Left ventricle myocardium inferior (tissue), 1 donor: ENCODE measurements at regions not wholly inside any gene's neighbourhood (a gene's known extent, or its start where the extent isn't known, plus 50 kb on each side); places are given as distances from the start of the nearest gene placed in this dataset.

ENCODE experiments used
- DNase-seq: peaks from one replicate; pipeline ENCODE4 v3.0.0-alpha.2; 2020
- H3K27ac ChIP-seq: fragments of 200-600 bp; replicated peaks from 2 replicates; pipeline ENCODE4 v1.8.0; 2021
- H3K27me3 ChIP-seq: fragments of 200-600 bp; 2 replicates; pipeline ENCODE4 v1.8.0; 2021; ENCODE audit warnings: low read depth
- H3K36me3 ChIP-seq: fragments of 200-600 bp; 2 replicates; pipeline ENCODE4 v1.8.0; 2021
- H3K4me1 ChIP-seq: fragments of 200-600 bp; 2 replicates; pipeline ENCODE4 v1.8.0; 2021
- H3K4me3 ChIP-seq: fragments of 200-600 bp; 2 replicates; pipeline ENCODE4 v1.8.0; 2021; ENCODE audit warnings: mild to moderate bottlenecking, moderate library complexity
- H3K9me3 ChIP-seq: fragments of 200-600 bp; replicated peaks from 2 replicates; pipeline ENCODE4 v1.8.0; 2021
- intact Hi-C: fragments of 100-400 bp; cut with micrococcal nuclease; formaldehyde crosslinking; loops from one replicate; pipeline ENCODE4 v1.11.0; 2022
- TF ChIP-seq, protein P1 (sequence below): fragments of 200-600 bp; IDR thresholded peaks from 2 replicates; pipeline ENCODE4 v1.8.0; 2021; ENCODE audit warnings: antibody characterized with exemption, mild to moderate bottlenecking, borderline replicate concordance
- donor health status: DM: no; HTN: yes; CAD: no; lungs with severe emphysema.

DNA sequence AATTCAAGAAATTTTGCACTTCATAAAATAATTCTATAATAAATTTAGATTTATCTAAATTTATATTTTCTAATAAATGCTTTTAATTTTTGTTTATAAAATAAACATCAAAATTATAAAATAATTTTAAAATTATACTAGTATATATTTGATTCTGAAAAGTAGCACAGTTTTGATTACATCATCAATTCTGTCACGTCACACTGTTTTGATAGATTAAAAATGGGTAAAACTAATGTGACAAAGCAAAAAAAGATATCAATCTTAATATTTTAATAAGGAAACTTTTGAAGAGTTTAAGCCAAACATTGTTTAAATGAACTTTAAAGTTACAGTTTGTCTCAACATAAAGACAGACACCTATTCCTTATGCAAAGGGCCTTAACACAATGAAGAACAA, 1001.8 kb downstream of the KCNT2 start:
- Histone ChIP-seq H3K36me3 (no peaks in the 10 kb centered on the region), H3K27me3 (no peaks in the 10 kb centered on the region), H3K4me3 (no peak overlapping the region), H3K27ac (no peak overlapping the region), H3K4me1 (no peaks in the 10 kb centered on the region), H3K9me3 (peaks cover 40% of the 10 kb centered on the region)
- no peak for DNase-seq
- TF ChIP-seq, protein P1, sequence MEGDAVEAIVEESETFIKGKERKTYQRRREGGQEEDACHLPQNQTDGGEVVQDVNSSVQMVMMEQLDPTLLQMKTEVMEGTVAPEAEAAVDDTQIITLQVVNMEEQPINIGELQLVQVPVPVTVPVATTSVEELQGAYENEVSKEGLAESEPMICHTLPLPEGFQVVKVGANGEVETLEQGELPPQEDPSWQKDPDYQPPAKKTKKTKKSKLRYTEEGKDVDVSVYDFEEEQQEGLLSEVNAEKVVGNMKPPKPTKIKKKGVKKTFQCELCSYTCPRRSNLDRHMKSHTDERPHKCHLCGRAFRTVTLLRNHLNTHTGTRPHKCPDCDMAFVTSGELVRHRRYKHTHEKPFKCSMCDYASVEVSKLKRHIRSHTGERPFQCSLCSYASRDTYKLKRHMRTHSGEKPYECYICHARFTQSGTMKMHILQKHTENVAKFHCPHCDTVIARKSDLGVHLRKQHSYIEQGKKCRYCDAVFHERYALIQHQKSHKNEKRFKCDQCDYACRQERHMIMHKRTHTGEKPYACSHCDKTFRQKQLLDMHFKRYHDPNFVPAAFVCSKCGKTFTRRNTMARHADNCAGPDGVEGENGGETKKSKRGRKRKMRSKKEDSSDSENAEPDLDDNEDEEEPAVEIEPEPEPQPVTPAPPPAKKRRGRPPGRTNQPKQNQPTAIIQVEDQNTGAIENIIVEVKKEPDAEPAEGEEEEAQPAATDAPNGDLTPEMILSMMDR, result no peak
- intact Hi-C loops, result no loop called here

DNA sequence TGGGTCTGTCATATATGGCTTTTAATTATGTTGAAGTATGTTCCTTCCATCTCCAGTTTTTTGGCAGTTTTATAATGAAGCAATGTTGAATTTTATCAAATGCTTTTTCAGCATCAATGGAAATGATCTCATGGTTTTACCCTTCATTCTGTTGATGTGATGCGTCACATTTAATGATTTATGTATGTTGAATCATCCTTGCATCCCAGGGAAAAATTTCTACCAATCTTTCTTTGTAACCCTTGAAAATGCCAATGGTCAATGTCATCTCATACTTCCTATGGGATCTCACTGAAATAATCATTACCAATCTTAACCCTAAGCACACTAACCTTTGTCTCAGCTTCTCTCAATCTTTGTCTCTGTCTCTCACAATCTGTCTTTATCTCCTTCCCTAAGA, 1004.0 kb downstream of the KCNT2 start:
- H3K4me3 ChIP-seq, result no peak overlapping the region
- TF ChIP-seq, protein P1, result no peak
- H3K9me3 ChIP-seq, result peaks cover 28% of the 10 kb centered on the region
- no peak overlapping the region for H3K27ac ChIP-seq
- no peaks in the 10 kb centered on the region for H3K36me3 ChIP-seq
- no peak for DNase-seq
- intact Hi-C loops, result no loop called here
- H3K27me3 ChIP-seq, result no peaks in the 10 kb centered on the region
- H3K4me1 ChIP-seq, result no peaks in the 10 kb centered on the region

DNA sequence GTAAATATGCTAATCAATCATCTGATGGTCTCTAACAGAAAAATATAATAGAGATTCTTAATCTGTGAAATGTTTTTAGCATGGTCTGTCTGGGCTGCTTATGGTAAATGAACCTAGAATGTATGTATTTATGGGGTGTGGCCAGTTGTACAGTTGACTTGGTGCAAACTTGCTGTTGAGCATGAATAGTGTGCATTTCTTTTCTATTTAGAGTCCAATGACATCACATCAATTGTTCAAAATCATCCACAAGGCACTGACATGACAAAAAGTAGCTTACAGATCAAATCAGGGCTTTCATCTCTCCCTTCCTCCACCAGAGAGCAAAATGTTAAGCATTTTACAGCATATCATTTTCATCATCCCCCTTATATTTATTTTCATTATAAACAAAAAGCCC, 1010.3 kb downstream of the KCNT2 start:
- peaks cover 11% of the 10 kb centered on the region for H3K9me3 ChIP-seq
- DNase-seq, result no peak
- intact Hi-C loops, result no loop called here
- H3K27me3 ChIP-seq, result no peaks in the 10 kb centered on the region
- TF ChIP-seq, protein P1, result no peak
- H3K27ac ChIP-seq, result no peak overlapping the region
- no peaks in the 10 kb centered on the region for H3K4me1 ChIP-seq
- H3K36me3 ChIP-seq, result no peaks in the 10 kb centered on the region
- no peak overlapping the region for H3K4me3 ChIP-seq

DNA sequence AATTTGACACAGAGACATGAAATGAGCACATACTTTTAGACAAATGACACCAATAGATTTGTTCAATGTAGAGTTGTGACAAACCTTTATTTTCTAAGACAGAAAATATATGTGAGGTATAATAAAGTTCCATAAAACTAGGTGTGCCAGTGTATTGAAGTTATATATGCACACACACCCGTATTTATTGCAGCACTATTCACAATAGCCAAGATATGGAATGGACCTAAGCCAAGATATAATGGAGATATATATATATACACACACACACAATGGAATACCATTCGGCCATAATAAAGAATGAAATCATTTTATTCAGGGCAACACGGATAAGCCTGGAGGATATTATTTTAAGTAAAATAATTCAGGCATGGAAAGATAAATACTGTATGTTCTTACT, 1013.5 kb downstream of the KCNT2 start:
- TF ChIP-seq, protein P1, result no peak
- no peaks in the 10 kb centered on the region for H3K36me3 ChIP-seq
- intact Hi-C loops, result no loop called here
- H3K9me3 ChIP-seq, result peaks cover 8% of the 10 kb centered on the region
- no peak overlapping the region for H3K27ac ChIP-seq
- DNase-seq, result no peak
- no peaks in the 10 kb centered on the region for H3K4me1 ChIP-seq
- no peak overlapping the region for H3K4me3 ChIP-seq
- H3K27me3 ChIP-seq, result no peaks in the 10 kb centered on the region

DNA sequence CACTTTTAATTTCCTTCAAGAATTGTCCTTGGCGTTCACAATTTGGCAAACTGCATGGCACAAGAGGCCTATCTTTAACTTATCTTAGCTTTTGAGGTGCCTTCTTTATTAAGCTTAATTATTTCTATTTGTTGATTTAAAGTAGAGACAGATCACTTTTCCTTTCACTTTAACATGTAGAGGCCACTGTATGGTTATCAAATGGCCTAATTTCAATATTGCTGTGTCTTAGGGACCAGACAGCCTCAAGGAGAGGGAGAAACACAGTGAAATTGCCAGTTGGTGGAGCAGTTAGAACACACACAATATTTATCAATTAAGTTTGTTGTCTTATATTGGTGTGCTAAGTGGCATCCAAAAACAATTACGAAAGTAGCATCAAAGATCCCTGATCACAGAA, 1013.9 kb downstream of the KCNT2 start:
- no peak overlapping the region for H3K4me3 ChIP-seq
- no peaks in the 10 kb centered on the region for H3K27me3 ChIP-seq
- no peak overlapping the region for H3K27ac ChIP-seq
- intact Hi-C loops, result no loop called here
- no peaks in the 10 kb centered on the region for H3K4me1 ChIP-seq
- TF ChIP-seq, protein P1, result no peak
- H3K9me3 ChIP-seq, result peaks cover 8% of the 10 kb centered on the region
- no peaks in the 10 kb centered on the region for H3K36me3 ChIP-seq
- DNase-seq, result no peak
